Endothelial cell of umbilical vein (primary cell): ENCODE measurements at regions not wholly inside any gene's neighbourhood (a gene's known extent, or its start where the extent isn't known, plus 50 kb on each side); places are given as distances from the start of the nearest gene placed in this dataset.

Source experiments
- BruUV-seq: library from RNA; stranded (reverse); fragments of 400-500 nt; replicated peaks from 2 replicates; lab custom pipeline; 2021; lab: Mats Ljungman, UMichigan
- CTCF ChIA-PET: fragments of 300-600, 350-600 bp; sonication (Branson Sonifier 250); formaldehyde crosslinking; loops from one replicate; lab custom pipeline; 2021; ENCODE audit warnings: antibody characterized with exemption, inconsistent platforms; lab: Charles Lee
- POLR2A ChIA-PET: fragments of 300-600, 350-600 bp; sonication (Branson Sonifier 250); formaldehyde crosslinking; loops from one replicate; lab custom pipeline; 2021; ENCODE audit warnings: antibody characterized with exemption, inconsistent platforms; lab: Charles Lee
- DNase-seq: peaks from one replicate; pipeline ENCODE4 v3.0.0-alpha.2; 2011; ENCODE audit warnings: low read depth, low spot score
- FAIRE-seq: peaks from 2 replicates; lab custom pipeline; 2011; peaks lifted over from hg19 to GRCh38; lab: Jason Lieb, UNC
- H2AFZ ChIP-seq: 2 replicates; pipeline ENCODE4 v1.6.0; 2012; ENCODE audit warnings: low read depth, low read length, control low read depth, inconsistent platforms
- H3K27ac ChIP-seq: 2 replicates; pipeline ENCODE4 v1.5.1; 2011; ENCODE audit warnings: low read depth, mild to moderate bottlenecking, control low read depth, low read length, moderate library complexity; ENCODE audit not compliant: insufficient read depth
- H3K27me3 ChIP-seq, 2 experiments: 2 replicates each; pipeline versions ENCODE4 v1.6.0 to v1.6.1; 2011; ENCODE audit warnings: low read length in 2 of 2, mixed read lengths in 1 of 2; ENCODE audit not compliant: control insufficient read depth in 2 of 2, insufficient read depth in 2 of 2
- H3K36me3 ChIP-seq, 2 experiments: 2 replicates in 1 of 2; 3 replicates in 1 of 2; pipeline ENCODE4 v1.5.1; 2011; ENCODE audit warnings: low read length in 2 of 2, mild to moderate bottlenecking in 1 of 2, moderate library complexity in 1 of 2; ENCODE audit not compliant: control insufficient read depth in 2 of 2, insufficient read depth in 2 of 2; ENCODE audit errors: extremely low read depth in 1 of 2
- H3K4me1 ChIP-seq: 3 replicates; pipeline ENCODE4 v1.5.1; 2011; ENCODE audit warnings: mild to moderate bottlenecking, low read length; ENCODE audit not compliant: control insufficient read depth, insufficient read depth; ENCODE audit errors: extremely low read depth
- H3K4me2 ChIP-seq: 2 replicates; pipeline ENCODE4 v1.6.1; 2011; ENCODE audit warnings: low read length, control low read depth, mixed read lengths; ENCODE audit not compliant: insufficient read depth
- H3K4me3 ChIP-seq, 3 experiments: fragments of 200-600 bp in 1 of 3; sonication (generic), shearing (Covaris generic) in 1 of 3; replicated peaks in 1 of 3; 2 replicates each; pipeline ENCODE4 v1.5.1; 2011 to 2016; ENCODE audit warnings: control low read depth in 3 of 3, low read length in 3 of 3, mild to moderate bottlenecking in 2 of 3, inconsistent platforms in 1 of 3, low read depth in 1 of 3, moderate library complexity in 1 of 3; ENCODE audit not compliant: insufficient read depth in 1 of 3
- H3K79me2 ChIP-seq: 2 replicates; pipeline ENCODE4 v1.6.0; 2012; ENCODE audit warnings: low read length, inconsistent platforms; ENCODE audit not compliant: control insufficient read depth, insufficient read depth
- H3K9ac ChIP-seq: replicated peaks from 2 replicates; pipeline ENCODE3; 2011; ENCODE audit warnings: low read length, control low read depth; ENCODE audit not compliant: insufficient read depth; ENCODE audit errors: extremely low read depth
- H3K9me1 ChIP-seq: replicated peaks from 3 replicates; pipeline ENCODE4 v1.6.0; 2011; ENCODE audit warnings: mild to moderate bottlenecking, low read length; ENCODE audit not compliant: control insufficient read depth, insufficient read depth; ENCODE audit errors: extremely low read depth
- H3K9me3 ChIP-seq: replicated peaks from 2 replicates; pipeline ENCODE4 v1.5.1; 2012; ENCODE audit warnings: low read length, inconsistent platforms; ENCODE audit not compliant: control insufficient read depth, insufficient read depth
- H4K20me1 ChIP-seq: replicated peaks from 2 replicates; pipeline ENCODE3; 2011; ENCODE audit warnings: mild to moderate bottlenecking, low read length; ENCODE audit not compliant: control insufficient read depth, insufficient read depth; ENCODE audit errors: extremely low read depth
- EZH2 ChIP-seq: IDR thresholded peaks from 2 replicates; pipeline ENCODE4 v1.6.1; 2012; ENCODE audit warnings: borderline replicate concordance, low read depth, mild to moderate bottlenecking, moderate library complexity, low read length, inconsistent platforms; ENCODE audit not compliant: severe bottlenecking
- FOS ChIP-seq: IDR thresholded peaks from 2 replicates; pipeline ENCODE4 v1.6.1; 2011; ENCODE audit warnings: mild to moderate bottlenecking, low read length, moderate library complexity, borderline replicate concordance; ENCODE audit not compliant: insufficient read depth
- GATA2 ChIP-seq: IDR thresholded peaks from 2 replicates; pipeline ENCODE4 v1.7.0; 2011; ENCODE audit warnings: low read depth, mild to moderate bottlenecking, moderate library complexity, mixed read lengths, low read length; ENCODE audit not compliant: insufficient read length, insufficient read depth
- JUN ChIP-seq: IDR thresholded peaks from 2 replicates; pipeline ENCODE4 v1.6.1; 2011; ENCODE audit warnings: borderline replicate concordance, low read depth; ENCODE audit not compliant: insufficient read length, insufficient read depth
- MYC ChIP-seq: IDR thresholded peaks from one replicate; pipeline ENCODE4 v1.6.1; 2011; ENCODE audit warnings: mild to moderate bottlenecking, low read depth, low read length
- POLR2A ChIP-seq: IDR thresholded peaks from 2 replicates; pipeline ENCODE4 v1.6.1; 2012; ENCODE audit warnings: low read depth, mild to moderate bottlenecking, control low read depth, low read length
- POLR2AphosphoS5 ChIP-seq: IDR thresholded peaks from 2 replicates; pipeline ENCODE4 v1.6.1; 2012; ENCODE audit warnings: low read depth, mild to moderate bottlenecking, control low read depth, low read length, moderate library complexity; ENCODE audit not compliant: insufficient read depth
- dilution Hi-C: fragments of 300-500 bp; cut with MboI; formaldehyde crosslinking; loops from one replicate; pipeline ENCODE4 v1.15.0; 2019; ENCODE audit warnings: low sequenced_read_pairs; ENCODE audit not compliant: extremely low pct_ligation_motif_present
- intact Hi-C: fragments of 100-400 bp; cut with micrococcal nuclease; formaldehyde crosslinking; loops from one replicate; pipeline ENCODE4 v1.10.0; 2022
- TF ChIP-seq, protein P1 (sequence below), 2 donors: IDR thresholded peaks; 1 replicate in 1 of 2; 2 replicates in 1 of 2; pipeline ENCODE4 v1.5.1; 2011; ENCODE audit warnings: low read length in 2 of 2, mild to moderate bottlenecking in 2 of 2, moderate library complexity in 2 of 2, control low read depth in 1 of 2, inconsistent platforms in 1 of 2, low read depth in 1 of 2; ENCODE audit not compliant: insufficient read depth in 1 of 2; ENCODE audit errors: extremely low read depth in 1 of 2
- TF ChIP-seq, protein P2 (sequence below): IDR thresholded peaks from 2 replicates; pipeline ENCODE4 v1.6.1; 2011; ENCODE audit not compliant: insufficient read depth, insufficient read length

DNA sequence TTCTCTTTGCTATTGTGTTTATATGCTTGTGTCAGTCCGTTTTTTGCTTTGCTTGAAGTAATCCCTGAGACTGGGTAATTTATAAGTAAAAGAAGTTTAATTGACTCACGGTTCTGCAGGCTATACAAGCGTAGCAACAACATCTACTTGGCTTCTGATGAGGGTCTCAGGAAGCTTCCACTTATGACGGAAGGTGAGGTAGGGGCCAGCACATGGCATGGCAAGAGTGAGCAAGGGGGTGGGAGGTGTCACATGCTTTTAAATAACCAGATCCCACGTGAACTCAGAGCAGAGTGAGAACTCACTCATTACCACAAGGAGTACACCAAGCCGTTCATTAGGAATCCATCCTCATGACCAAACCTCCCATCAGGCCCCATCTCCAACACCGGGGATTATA is 540.3 kb downstream of the TDRD15 start:
- H4K20me1 ChIP-seq = no peaks in the 10 kb centered on the region
- no peak for FAIRE-seq
- H3K27ac ChIP-seq = no peak overlapping the region
- H3K9me3 ChIP-seq = peaks cover 5% of the 10 kb centered on the region
- POLR2A ChIA-PET = no interaction called here
- H3K4me1 ChIP-seq = no peaks in the 10 kb centered on the region
- no peak for TF ChIP-seq FOS
- no peak for TF ChIP-seq GATA2
- TF ChIP-seq, protein P1, sequence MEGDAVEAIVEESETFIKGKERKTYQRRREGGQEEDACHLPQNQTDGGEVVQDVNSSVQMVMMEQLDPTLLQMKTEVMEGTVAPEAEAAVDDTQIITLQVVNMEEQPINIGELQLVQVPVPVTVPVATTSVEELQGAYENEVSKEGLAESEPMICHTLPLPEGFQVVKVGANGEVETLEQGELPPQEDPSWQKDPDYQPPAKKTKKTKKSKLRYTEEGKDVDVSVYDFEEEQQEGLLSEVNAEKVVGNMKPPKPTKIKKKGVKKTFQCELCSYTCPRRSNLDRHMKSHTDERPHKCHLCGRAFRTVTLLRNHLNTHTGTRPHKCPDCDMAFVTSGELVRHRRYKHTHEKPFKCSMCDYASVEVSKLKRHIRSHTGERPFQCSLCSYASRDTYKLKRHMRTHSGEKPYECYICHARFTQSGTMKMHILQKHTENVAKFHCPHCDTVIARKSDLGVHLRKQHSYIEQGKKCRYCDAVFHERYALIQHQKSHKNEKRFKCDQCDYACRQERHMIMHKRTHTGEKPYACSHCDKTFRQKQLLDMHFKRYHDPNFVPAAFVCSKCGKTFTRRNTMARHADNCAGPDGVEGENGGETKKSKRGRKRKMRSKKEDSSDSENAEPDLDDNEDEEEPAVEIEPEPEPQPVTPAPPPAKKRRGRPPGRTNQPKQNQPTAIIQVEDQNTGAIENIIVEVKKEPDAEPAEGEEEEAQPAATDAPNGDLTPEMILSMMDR (IDR thresholded peaks at IDR 0.05; ENCODE audit: extremely low read depth in 1 of 2, insufficient read depth in 1 of 2, low read depth in 1 of 2, low read length in 2 of 2) = no peak
- TF ChIP-seq, protein P2, sequence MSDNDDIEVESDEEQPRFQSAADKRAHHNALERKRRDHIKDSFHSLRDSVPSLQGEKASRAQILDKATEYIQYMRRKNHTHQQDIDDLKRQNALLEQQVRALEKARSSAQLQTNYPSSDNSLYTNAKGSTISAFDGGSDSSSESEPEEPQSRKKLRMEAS = no peak
- no peak for TF ChIP-seq EZH2
- no peak for TF ChIP-seq JUN
- no peak for TF ChIP-seq POLR2AphosphoS5
- no peak for TF ChIP-seq POLR2A
- no peak for TF ChIP-seq MYC
- CTCF ChIA-PET = no interaction called here
- BruUV-seq = no TSS peak
- dilution Hi-C loops = no loop called here
- H3K36me3 ChIP-seq = no peaks in the 10 kb centered on the region
- H3K79me2 ChIP-seq = no peaks in the 10 kb centered on the region
- H3K4me3 ChIP-seq = no peak overlapping the region
- H3K9ac ChIP-seq = no peak overlapping the region
- no peaks in the 10 kb centered on the region for H3K27me3 ChIP-seq
- no peak for DNase-seq
- H2AFZ ChIP-seq = no peak overlapping the region
- intact Hi-C loops = no loop called here
- no peak overlapping the region for H3K4me2 ChIP-seq
- no peaks in the 10 kb centered on the region for H3K9me1 ChIP-seq
